GM18508 (cell line): ENCODE measurements at regions not wholly inside any gene's neighbourhood (a gene's known extent, or its start where the extent isn't known, plus 50 kb on each side); places are given as distances from the start of the nearest gene placed in this dataset.

ENCODE experiments used
- ATAC-seq: cut with Tn5 transposase; IDR thresholded peaks from one replicate; pipeline ENCODE4 v1.9.1; 2021; ENCODE audit warnings: moderate number of reproducible peaks; ENCODE audit not compliant: insufficient read depth, unreplicated experiment

GRCh38 chr17:72336804-72337070 lies 215.9 kb downstream of the SOX9 start:
- no peak for ATAC-seq

- no peak for ATAC-seq
Measured at GRCh38 chr17:72338304-72338703, 217.5 kb downstream of the SOX9 start.

GRCh38 chr17:72338847-72339790 lies 218.3 kb downstream of the SOX9 start:
- ATAC-seq = no peak

- no peak for ATAC-seq
Measured at GRCh38 chr17:72340836-72341235, 220.0 kb downstream of the SOX9 start.

GRCh38 chr17:72342061-72342460 lies 221.2 kb downstream of the SOX9 start:
- ATAC-seq = no peak

GRCh38 chr17:72342627-72343527 lies 222.1 kb downstream of the SOX9 start:
- no peak for ATAC-seq

- ATAC-seq = no peak
Measured at GRCh38 chr17:72343911-72344310, 223.1 kb downstream of the SOX9 start.

GRCh38 chr17:72344613-72345012 lies 223.8 kb downstream of the SOX9 start:
- ATAC-seq = no peak

- no peak for ATAC-seq
Measured at GRCh38 chr17:72345088-72345487, 224.3 kb downstream of the SOX9 start.

- no peak for ATAC-seq
Measured at GRCh38 chr17:72345536-72345935, 224.7 kb downstream of the SOX9 start.

- no peak for ATAC-seq
Measured at GRCh38 chr17:72346306-72346705, 225.5 kb downstream of the SOX9 start.

GRCh38 chr17:72349011-72349410 lies 228.2 kb downstream of the SOX9 start:
- no peak for ATAC-seq

GRCh38 chr17:72349491-72349995 lies 228.7 kb downstream of the SOX9 start:
- ATAC-seq = no peak

- ATAC-seq = no peak
Measured at GRCh38 chr17:72350073-72350472, 229.3 kb downstream of the SOX9 start.

- no peak for ATAC-seq
Measured at GRCh38 chr17:72351365-72351764, 230.5 kb downstream of the SOX9 start.

- ATAC-seq = no peak
Measured at GRCh38 chr17:72351884-72352346, 231.1 kb downstream of the SOX9 start.

- ATAC-seq = no peak
Measured at GRCh38 chr17:72353502-72353901, 232.7 kb downstream of the SOX9 start.

GRCh38 chr17:72354071-72354470 lies 233.3 kb downstream of the SOX9 start:
- no peak for ATAC-seq

- ATAC-seq = no peak
Measured at GRCh38 chr17:72357764-72358365, 237.0 kb downstream of the SOX9 start.

GRCh38 chr17:72358465-72358864 lies 237.6 kb downstream of the SOX9 start:
- no peak for ATAC-seq

- ATAC-seq = no peak
Measured at GRCh38 chr17:72359274-72359673, 238.5 kb downstream of the SOX9 start.
